NT2/D1 (cell line): ENCODE measurements at regions not wholly inside any gene's neighbourhood (a gene's known extent, or its start where the extent isn't known, plus 50 kb on each side); places are given as distances from the start of the nearest gene placed in this dataset.

ENCODE experiments used
- SUZ12 ChIP-seq: IDR thresholded peaks from 2 replicates; pipeline ENCODE4 v1.6.1; 2011; ENCODE audit not compliant: insufficient read length, insufficient read depth; ENCODE audit errors: extremely low read depth
- YY1 ChIP-seq: IDR thresholded peaks from 2 replicates; pipeline ENCODE4 v1.6.1; 2011; ENCODE audit not compliant: insufficient read length, insufficient read depth
- ZNF274 ChIP-seq: IDR thresholded peaks from 2 replicates; pipeline ENCODE4 v1.6.1; 2011; ENCODE audit warnings: mild to moderate bottlenecking, low read depth, low read length

- TF ChIP-seq YY1 (no peak), ZNF274 (no peak), SUZ12 (no peak)
Measured at GRCh38 chr2:155431004-155431507, 732.6 kb downstream of the KCNJ3 start.
